A549 (cell line): ENCODE measurements at regions not wholly inside any gene's neighbourhood (a gene's known extent, or its start where the extent isn't known, plus 50 kb on each side); places are given as distances from the start of the nearest gene placed in this dataset.

Source experiments
- ATAC-seq, 2 experiments: fragments of 200-7000 bp in 1 of 2; fragments of >200 bp in 1 of 2; cut with Nextera tagmentation in 1 of 2; cut with Tn5 transposase in 1 of 2; 3 replicates each; pipeline versions ENCODE4 v1.8.0 to v1.9.1; 2018 to 2020; ENCODE audit warnings: mild to moderate bottlenecking in 1 of 2, moderate library complexity in 1 of 2
- CTCF ChIA-PET: fragments of 300-600 bp; sonication (Branson Sonifier 250); formaldehyde crosslinking; extraction: SDS; loops from one replicate; lab custom pipeline; 2021; ENCODE audit warnings: antibody characterized with exemption, inconsistent platforms; lab: Yijun Ruan, JAX
- POLR2A ChIA-PET: fragments of 350-600 bp; formaldehyde crosslinking; extraction: SDS; loops from one replicate; lab custom pipeline; 2021; ENCODE audit warnings: antibody characterized with exemption, inconsistent platforms; lab: Yijun Ruan, JAX
- DNase-seq, 2 experiments: peaks; one replicate each; pipeline versions ENCODE4 v3.0.0 to v3.0.0-alpha.2; 2011 to 2016; ENCODE audit warnings: low read depth in 1 of 2, low spot score in 1 of 2
- FAIRE-seq: peaks from 2 replicates; lab custom pipeline; 2011; peaks lifted over from hg19 to GRCh38; lab: Jason Lieb, UNC
- H3K27ac ChIP-seq, 2 experiments: fragments of >200 bp; sonication (Bioruptor Twin); formaldehyde crosslinking; 3 replicates each; pipeline ENCODE4 v1.5.1; 2016 to 2017
- H3K4me1 ChIP-seq: fragments of >200 bp; sonication (Bioruptor Twin); formaldehyde crosslinking; 3 replicates; pipeline ENCODE4 v1.6.1; 2016
- H3K4me2 ChIP-seq: fragments of >200 bp; sonication (Bioruptor Twin); formaldehyde crosslinking; 3 replicates; pipeline ENCODE4 v1.6.1; 2016
- H3K4me3 ChIP-seq: fragments of >200 bp; sonication (Bioruptor Twin); formaldehyde crosslinking; 3 replicates; pipeline ENCODE4 v1.5.1; 2016
- H3K9me3 ChIP-seq: fragments of >200 bp; sonication (Bioruptor Twin); formaldehyde crosslinking; 3 replicates; pipeline ENCODE4 v1.6.1; 2016
- CBX8 ChIP-seq: fragments of 200-600 bp; sonication (generic); IDR thresholded peaks from 2 replicates; pipeline ENCODE4 v1.6.1; 2016
- EHF ChIP-seq: fragments of 250-450 bp; sonication (Bioruptor Pico); IDR thresholded peaks from 2 replicates; pipeline ENCODE4 v1.5.0; 2020; ENCODE audit warnings: mild to moderate bottlenecking
- EHMT2 ChIP-seq: fragments of 200-600 bp; sonication (generic); IDR thresholded peaks from 2 replicates; pipeline ENCODE4 v1.6.1; 2016; ENCODE audit warnings: antibody characterized with exemption, low read depth, mild to moderate bottlenecking, moderate library complexity
- FOSB ChIP-seq: fragments of 250-450 bp; sonication (Bioruptor Pico); IDR thresholded peaks from 2 replicates; pipeline ENCODE4 v1.5.0; 2020; ENCODE audit warnings: mild to moderate bottlenecking, moderate library complexity
- GATA3 ChIP-seq: IDR thresholded peaks from 2 replicates; pipeline ENCODE4 v1.6.1; 2012; ENCODE audit warnings: borderline replicate concordance
- HDAC2 ChIP-seq: fragments of 200-600 bp; sonication (generic); IDR thresholded peaks from 2 replicates; pipeline ENCODE4 v1.6.1; 2016
- HOXA7 ChIP-seq: fragments of 250-450 bp; sonication (Bioruptor Pico); IDR thresholded peaks from 2 replicates; pipeline ENCODE4 v1.5.0; 2020; ENCODE audit warnings: mild to moderate bottlenecking, moderate library complexity
- HOXB5 ChIP-seq: fragments of 250-450 bp; sonication (Bioruptor Pico); IDR thresholded peaks from 2 replicates; pipeline ENCODE4 v1.5.0; 2020; ENCODE audit warnings: mild to moderate bottlenecking, moderate library complexity
- JUN ChIP-seq, 2 experiments: fragments of >200 bp; sonication (Bioruptor Twin); formaldehyde crosslinking; IDR thresholded peaks; 2 replicates in 1 of 2; 3 replicates in 1 of 2; pipeline ENCODE4 v1.6.1; 2016 to 2017
- MYC ChIP-seq: IDR thresholded peaks from 2 replicates; pipeline ENCODE4 v1.6.1; 2012; ENCODE audit warnings: mild to moderate bottlenecking, inconsistent platforms, low read length, improper control_type of control experiment, borderline replicate concordance
- NR3C1 ChIP-seq: fragments of >200 bp; sonication (Bioruptor Twin); formaldehyde crosslinking; IDR thresholded peaks from 3 replicates; pipeline ENCODE4 v1.6.1; 2017
- POLR2A ChIP-seq: IDR thresholded peaks from 2 replicates; pipeline ENCODE4 v1.6.1; 2012; ENCODE audit warnings: mild to moderate bottlenecking, low read length
- RAD21 ChIP-seq, 2 experiments: fragments of >200 bp in 1 of 2; sonication (Bioruptor Twin) in 1 of 2; formaldehyde crosslinking in 1 of 2; IDR thresholded peaks in 1 of 2; conservative IDR thresholded peaks in 1 of 2; 2 replicates in 1 of 2; 3 replicates in 1 of 2; pipeline ENCODE4 v1.6.1; 2012 to 2018; ENCODE audit warnings: inconsistent platforms in 1 of 2
- RARB ChIP-seq: fragments of 250-450 bp; sonication (Bioruptor Pico); IDR thresholded peaks from 2 replicates; pipeline ENCODE4 v1.8.0; 2021; ENCODE audit warnings: mild to moderate bottlenecking, moderate library complexity
- RFX5 ChIP-seq: fragments of 450-650 bp; IDR thresholded peaks from 2 replicates; pipeline ENCODE4 v1.7.1; 2014; ENCODE audit warnings: antibody characterized with exemption, mild to moderate bottlenecking, moderate library complexity
- RNF2 ChIP-seq: fragments of 200-600 bp; sonication (generic); IDR thresholded peaks from 2 replicates; pipeline ENCODE4 v1.6.1; 2016; ENCODE audit warnings: low read depth, mild to moderate bottlenecking, antibody characterized with exemption, moderate library complexity, borderline replicate concordance
- SMC3 ChIP-seq: fragments of >200 bp; sonication (Bioruptor Twin); formaldehyde crosslinking; IDR thresholded peaks from 3 replicates; pipeline ENCODE4 v1.6.1; 2018; ENCODE audit warnings: inconsistent platforms
- SREBF2 ChIP-seq: fragments of 450-650 bp; IDR thresholded peaks from 2 replicates; pipeline ENCODE4 v1.6.1; 2014; ENCODE audit warnings: mild to moderate bottlenecking, moderate library complexity
- ZC3H11A ChIP-seq: fragments of 450-650 bp; IDR thresholded peaks from 2 replicates; pipeline ENCODE4 v1.6.1; 2014; ENCODE audit warnings: antibody characterized with exemption, mild to moderate bottlenecking
- ZFP36 ChIP-seq: fragments of 450-650 bp; IDR thresholded peaks from 2 replicates; pipeline ENCODE4 v1.6.1; 2014; ENCODE audit warnings: borderline replicate concordance; ENCODE audit not compliant: partially characterized antibody
- WGBS: methylation state at CpG from one replicate; pipeline ENCODE4 v1.1.6; 2017; ENCODE audit errors: missing lambda C conversion rate; 5-methylcytosine and 5-hydroxymethylcytosine counted together
- TF ChIP-seq, protein P1 (sequence below): fragments of 250-450 bp; sonication (Bioruptor Pico); IDR thresholded peaks from 2 replicates; pipeline ENCODE4 v1.5.0; 2021; ENCODE audit warnings: mild to moderate bottlenecking, moderate library complexity, borderline replicate concordance
- TF ChIP-seq, protein P2 (sequence below): fragments of >200 bp; sonication (Bioruptor Twin); formaldehyde crosslinking; IDR thresholded peaks from 3 replicates; pipeline ENCODE4 v1.5.1; 2016

DNA sequence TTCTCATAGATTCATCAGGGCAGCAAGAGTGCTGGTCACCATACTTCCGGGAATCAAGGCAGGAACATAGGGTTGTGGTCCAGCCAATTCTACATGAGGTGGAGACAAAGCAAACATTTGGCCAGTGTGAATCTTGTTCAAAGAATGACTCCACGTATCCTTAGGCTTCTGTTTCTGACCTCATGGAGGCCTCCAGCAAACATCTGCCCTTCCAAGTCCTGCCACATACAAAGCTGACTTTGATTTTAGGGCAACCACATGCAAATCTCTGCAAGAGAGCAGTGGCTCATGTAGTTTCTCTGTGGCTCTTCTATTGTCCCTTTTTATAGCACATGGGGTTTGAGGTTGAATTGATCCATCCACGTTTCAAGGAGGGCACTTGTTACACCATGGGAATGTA lies 132.1 kb upstream of the MMADHC start (continued):
- TF ChIP-seq ZC3H11A (no peak), FOSB (no peak)
- TF ChIP-seq, all 56 proteins: peak for 0

DNA sequence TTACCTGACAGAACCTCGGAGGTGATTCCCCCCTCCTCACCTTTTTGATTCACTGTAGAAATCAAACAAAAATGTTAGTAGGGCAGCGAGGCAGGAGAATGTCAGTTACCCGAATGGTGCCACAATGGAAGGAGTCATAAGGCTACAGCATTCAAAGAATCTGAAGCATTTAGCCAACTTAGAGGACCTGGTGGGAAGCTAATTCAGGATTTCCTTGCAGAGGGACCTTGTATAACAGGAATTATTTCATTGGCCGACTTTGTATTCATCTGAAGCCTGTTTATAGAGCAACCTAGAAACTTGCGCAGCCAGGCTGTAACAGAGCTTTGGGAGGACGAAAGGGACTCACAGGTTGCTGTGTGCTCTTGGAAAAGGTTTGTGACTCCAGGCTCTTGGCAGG lies 129.1 kb upstream of the MMADHC start:
- Histone ChIP-seq H3K4me2 (no peak overlapping the region), H3K27ac (peak overlapping the region in 1 of 2 experiments; percentile 21; a peak in 1 of 6 replicates)
- no peak for ATAC-seq
- TF ChIP-seq EHMT2: no peak
- TF ChIP-seq GATA3: no peak
- no peak for TF ChIP-seq ZFP36
- no peak for TF ChIP-seq MYC
- no peak for TF ChIP-seq RFX5
- TF ChIP-seq RNF2: no peak
- TF ChIP-seq, protein P1, sequence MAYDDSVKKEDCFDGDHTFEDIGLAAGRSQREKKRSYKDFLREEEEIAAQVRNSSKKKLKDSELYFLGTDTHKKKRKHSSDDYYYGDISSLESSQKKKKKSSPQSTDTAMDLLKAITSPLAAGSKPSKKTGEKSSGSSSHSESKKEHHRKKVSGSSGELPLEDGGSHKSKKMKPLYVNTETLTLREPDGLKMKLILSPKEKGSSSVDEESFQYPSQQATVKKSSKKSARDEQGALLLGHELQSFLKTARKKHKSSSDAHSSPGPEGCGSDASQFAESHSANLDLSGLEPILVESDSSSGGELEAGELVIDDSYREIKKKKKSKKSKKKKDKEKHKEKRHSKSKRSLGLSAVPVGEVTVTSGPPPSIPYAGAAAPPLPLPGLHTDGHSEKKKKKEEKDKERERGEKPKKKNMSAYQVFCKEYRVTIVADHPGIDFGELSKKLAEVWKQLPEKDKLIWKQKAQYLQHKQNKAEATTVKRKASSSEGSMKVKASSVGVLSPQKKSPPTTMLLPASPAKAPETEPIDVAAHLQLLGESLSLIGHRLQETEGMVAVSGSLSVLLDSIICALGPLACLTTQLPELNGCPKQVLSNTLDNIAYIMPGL (CRISPR knock-in tag): no peak
- no peak for TF ChIP-seq RARB (CRISPR knock-in tag)
- no peak for TF ChIP-seq EHF (CRISPR knock-in tag)
- TF ChIP-seq JUN (IDR thresholded peaks at IDR 0.05): no peak
- TF ChIP-seq NR3C1: no peak
- TF ChIP-seq, all 56 proteins: peak for 0
- H3K4me3 ChIP-seq: no peak overlapping the region
- no peaks in the 10 kb centered on the region for H3K4me1 ChIP-seq
- 83% methylated on average over 6 of the region's 6 CpGs for WGBS
- ChIA-PET CTCF (interaction anchor here (0.8 to 1.6 kb wide), 4 partner anchors 16 to 120 kb away, joined by 3 read pairs; no protein-coding TSS in a partner anchor), POLR2A (no interaction called here)
- FAIRE-seq: no peak
- no peaks in the 10 kb centered on the region for H3K9me3 ChIP-seq
- no peak for DNase-seq

DNA sequence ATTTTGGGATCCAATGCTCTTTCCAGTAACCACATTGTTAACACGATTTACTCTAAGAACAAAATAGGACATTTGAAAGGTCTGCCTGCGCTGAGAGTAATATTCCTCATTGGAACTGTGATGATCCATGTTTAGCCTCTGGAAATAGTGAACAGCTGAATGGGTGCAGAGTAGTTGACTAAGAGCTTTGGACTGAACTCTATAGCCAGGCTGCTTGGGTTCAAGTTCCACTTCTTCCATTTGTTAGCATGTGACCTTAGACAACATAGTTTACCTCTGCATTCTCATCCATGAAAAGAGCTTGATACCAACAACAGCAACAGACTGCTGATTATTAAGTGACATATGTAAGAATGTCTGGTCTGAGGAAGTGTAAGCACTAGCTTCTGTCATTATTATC lies 128.3 kb upstream of the MMADHC start:
- FAIRE-seq (no peak), DNase-seq (no peak)
- CTCF ChIA-PET: interaction anchor here (0.8 to 1.6 kb wide), 3 partner anchors 15 to 114 kb away, joined by 3 read pairs; no protein-coding TSS in a partner anchor

DNA sequence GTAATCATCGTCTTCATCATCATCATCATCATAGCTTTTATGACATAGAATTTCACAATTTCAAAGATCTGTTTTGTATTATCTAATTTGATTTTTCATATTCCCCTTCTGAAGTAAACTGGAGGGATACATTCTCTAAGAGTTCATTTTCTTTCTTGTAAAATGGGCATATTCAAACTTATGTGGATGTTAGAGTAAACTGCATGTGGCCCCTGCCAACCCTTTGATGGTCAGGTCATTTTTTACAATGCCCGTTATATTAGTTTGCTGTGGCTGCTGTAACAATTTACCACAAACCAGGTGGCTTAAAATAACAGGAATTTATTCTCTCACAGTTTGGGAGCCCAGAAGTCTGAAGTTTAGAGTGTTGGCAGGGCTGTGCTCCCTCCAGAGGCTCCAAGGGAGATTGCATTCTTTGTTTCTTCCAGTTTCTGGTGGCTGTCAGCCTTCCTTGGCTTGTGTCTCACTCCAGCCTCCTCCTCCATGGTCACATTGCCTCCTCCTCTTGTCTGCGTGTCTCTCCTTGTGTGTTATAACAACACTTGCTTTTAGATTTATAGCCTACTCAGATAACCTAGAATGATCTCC lies 127.5 kb upstream of the MMADHC start:
- H3K4me1 ChIP-seq: no peaks in the 10 kb centered on the region
- POLR2A ChIA-PET: no interaction called here
- H3K4me2 ChIP-seq: no peak overlapping the region
- CTCF ChIA-PET: interaction anchor here (1.2 to 1.5 kb wide), 4 partner anchors 11 to 116 kb away, joined by 3 to 5 read pairs (median 4); no protein-coding TSS in a partner anchor
- ATAC-seq: peak; percentile 93 to 96
- 49% methylated on average over 3 of the region's 3 CpGs for WGBS
- no peak for FAIRE-seq
- H3K27ac ChIP-seq: no peak overlapping the region
- DNase-seq: peak; percentile 10 to 54
- H3K4me3 ChIP-seq: no peak overlapping the region
- no peaks in the 10 kb centered on the region for H3K9me3 ChIP-seq
- TF ChIP-seq SREBF2 (no peak), HOXA7 (CRISPR knock-in tag) (no peak), EHMT2 (no peak), SMC3 (peak; percentile 72), HDAC2 (no peak), RAD21 (conservative IDR thresholded peaks at IDR 0.05 in 1 of 2, IDR thresholded peaks at IDR 0.05 in 1 of 2) (peak; percentile 66 to 71)
- TF ChIP-seq, protein P2, sequence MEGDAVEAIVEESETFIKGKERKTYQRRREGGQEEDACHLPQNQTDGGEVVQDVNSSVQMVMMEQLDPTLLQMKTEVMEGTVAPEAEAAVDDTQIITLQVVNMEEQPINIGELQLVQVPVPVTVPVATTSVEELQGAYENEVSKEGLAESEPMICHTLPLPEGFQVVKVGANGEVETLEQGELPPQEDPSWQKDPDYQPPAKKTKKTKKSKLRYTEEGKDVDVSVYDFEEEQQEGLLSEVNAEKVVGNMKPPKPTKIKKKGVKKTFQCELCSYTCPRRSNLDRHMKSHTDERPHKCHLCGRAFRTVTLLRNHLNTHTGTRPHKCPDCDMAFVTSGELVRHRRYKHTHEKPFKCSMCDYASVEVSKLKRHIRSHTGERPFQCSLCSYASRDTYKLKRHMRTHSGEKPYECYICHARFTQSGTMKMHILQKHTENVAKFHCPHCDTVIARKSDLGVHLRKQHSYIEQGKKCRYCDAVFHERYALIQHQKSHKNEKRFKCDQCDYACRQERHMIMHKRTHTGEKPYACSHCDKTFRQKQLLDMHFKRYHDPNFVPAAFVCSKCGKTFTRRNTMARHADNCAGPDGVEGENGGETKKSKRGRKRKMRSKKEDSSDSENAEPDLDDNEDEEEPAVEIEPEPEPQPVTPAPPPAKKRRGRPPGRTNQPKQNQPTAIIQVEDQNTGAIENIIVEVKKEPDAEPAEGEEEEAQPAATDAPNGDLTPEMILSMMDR: peak; percentile 51; the same call in 2 of the 3 replicates

More for the DNA sequence above, 128.3 kb upstream of the MMADHC start:
- POLR2A ChIA-PET: no interaction called here
- Histone ChIP-seq H3K9me3 (no peaks in the 10 kb centered on the region), H3K4me2 (no peak overlapping the region), H3K27ac (no peak overlapping the region), H3K4me1 (no peaks in the 10 kb centered on the region), H3K4me3 (no peak overlapping the region)
- ATAC-seq: no peak
- no peak for TF ChIP-seq SMC3
- TF ChIP-seq CBX8: no peak
- no peak for TF ChIP-seq ZFP36
- TF ChIP-seq HOXB5 (CRISPR knock-in tag): no peak
- TF ChIP-seq, protein P2: no peak
- TF ChIP-seq ZC3H11A: no peak
- TF ChIP-seq MYC: no peak
- TF ChIP-seq JUN (IDR thresholded peaks at IDR 0.05): no peak
- no peak for TF ChIP-seq POLR2A
- 62% methylated on average over 2 of the region's 2 CpGs for WGBS
